Mesenchymal stem cell (in vitro differentiated cells and primary cell): ENCODE measurements at regions not wholly inside any gene's neighbourhood (a gene's known extent, or its start where the extent isn't known, plus 50 kb on each side); places are given as distances from the start of the nearest gene placed in this dataset.

ENCODE experiments used
- DNase-seq: peaks from one replicate; pipeline ENCODE4 v3.0.0-alpha.2; 2013
- H2AFZ ChIP-seq: one replicate; pipeline ENCODE4 v1.6.1; 2013; ENCODE audit warnings: low read depth, mild to moderate bottlenecking, control low read depth, inconsistent platforms, low read length, moderate library complexity
- H2AK5ac ChIP-seq: 2 replicates; pipeline ENCODE4 v1.6.1; 2013; ENCODE audit warnings: low read length, moderate library complexity, mild to moderate bottlenecking, inconsistent platforms; ENCODE audit not compliant: severe bottlenecking
- H2BK120ac ChIP-seq: one replicate; pipeline ENCODE4 v1.6.1; 2013; ENCODE audit warnings: low read depth, mild to moderate bottlenecking, inconsistent platforms, low read length, moderate library complexity
- H2BK12ac ChIP-seq, 2 experiments: one replicate each; pipeline ENCODE4 v1.6.1; 2013; ENCODE audit warnings: inconsistent platforms in 2 of 2, low read length in 2 of 2, mild to moderate bottlenecking in 2 of 2, moderate library complexity in 2 of 2, control low read depth in 1 of 2
- H2BK15ac ChIP-seq: one replicate; pipeline ENCODE4 v1.6.1; 2013; ENCODE audit warnings: mild to moderate bottlenecking, low read depth, inconsistent platforms; ENCODE audit not compliant: poor library complexity, severe bottlenecking
- H2BK5ac ChIP-seq: 2 replicates; pipeline ENCODE4 v1.6.1; 2013; ENCODE audit warnings: low read depth, mild to moderate bottlenecking, low read length, control low read depth, inconsistent platforms; ENCODE audit not compliant: poor library complexity, severe bottlenecking
- H3K14ac ChIP-seq, 2 experiments: one replicate each; pipeline ENCODE4 v1.6.1; 2013; ENCODE audit warnings: inconsistent platforms in 2 of 2, low read length in 2 of 2, control low read depth in 1 of 2, mild to moderate bottlenecking in 1 of 2, moderate library complexity in 1 of 2
- H3K18ac ChIP-seq, 2 experiments: one replicate each; pipeline ENCODE4 v1.6.1; 2013; ENCODE audit warnings: inconsistent platforms in 2 of 2, low read length in 2 of 2, control low read depth in 1 of 2, low read depth in 1 of 2, mild to moderate bottlenecking in 1 of 2
- H3K23ac ChIP-seq, 2 experiments: one replicate each; pipeline ENCODE4 v1.6.1; 2013; ENCODE audit warnings: inconsistent platforms in 2 of 2, low read length in 2 of 2, mild to moderate bottlenecking in 2 of 2, moderate library complexity in 2 of 2, control low read depth in 1 of 2
- H3K27ac ChIP-seq: 2 replicates; pipeline ENCODE4 v1.5.1; 2013; ENCODE audit warnings: mild to moderate bottlenecking, moderate library complexity, low read length, control low read depth, inconsistent platforms; ENCODE audit not compliant: poor library complexity, severe bottlenecking
- H3K27me3 ChIP-seq, 2 experiments: 2 replicates each; pipeline versions ENCODE4 v1.6.1 to v1.7.0; 2013; ENCODE audit warnings: low read length in 2 of 2, mild to moderate bottlenecking in 2 of 2, moderate library complexity in 2 of 2, control low read depth in 1 of 2, inconsistent platforms in 1 of 2; ENCODE audit not compliant: control insufficient read depth in 1 of 2, insufficient read depth in 1 of 2
- H3K36me3 ChIP-seq, 2 experiments: 2 replicates each; pipeline versions ENCODE4 v1.6.1 to v1.7.0; 2013; ENCODE audit warnings: low read length in 2 of 2, control low read depth in 1 of 2, inconsistent platforms in 1 of 2, low read depth in 1 of 2, mild to moderate bottlenecking in 1 of 2; ENCODE audit not compliant: insufficient read depth in 2 of 2, control insufficient read depth in 1 of 2
- H3K4ac ChIP-seq, 2 experiments: one replicate each; pipeline ENCODE4 v1.6.1; 2013; ENCODE audit warnings: inconsistent platforms in 2 of 2, low read length in 2 of 2, mild to moderate bottlenecking in 2 of 2, moderate library complexity in 2 of 2, control low read depth in 1 of 2, low read depth in 1 of 2
- H3K4me1 ChIP-seq: 2 replicates; pipeline ENCODE4 v1.6.1; 2013; ENCODE audit warnings: low read depth, low read length, control low read depth; ENCODE audit not compliant: control insufficient read depth, insufficient read depth
- H3K4me2 ChIP-seq: 2 replicates; pipeline ENCODE4 v1.6.1; 2013; ENCODE audit warnings: low read length, mild to moderate bottlenecking, inconsistent platforms; ENCODE audit not compliant: poor library complexity, severe bottlenecking
- H3K4me3 ChIP-seq, 2 experiments: 2 replicates each; pipeline versions ENCODE4 v1.5.1 to v1.7.0; 2013; ENCODE audit warnings: low read length in 2 of 2, mild to moderate bottlenecking in 2 of 2, control low read depth in 1 of 2, low read depth in 1 of 2; ENCODE audit not compliant: insufficient read depth in 1 of 2
- H3K79me1 ChIP-seq: replicated peaks from 2 replicates; pipeline ENCODE4 v1.6.1; 2013; ENCODE audit warnings: mild to moderate bottlenecking, control low read depth, low read length, inconsistent platforms; ENCODE audit not compliant: poor library complexity, severe bottlenecking
- H3K9ac ChIP-seq: 2 replicates; pipeline ENCODE4 v1.7.0; 2013; ENCODE audit warnings: mild to moderate bottlenecking, low read length, moderate library complexity
- H3K9me3 ChIP-seq: 2 replicates; pipeline ENCODE4 v1.7.0; 2013; ENCODE audit warnings: mild to moderate bottlenecking, low read length; ENCODE audit not compliant: control insufficient read depth
- H4K8ac ChIP-seq: one replicate; pipeline ENCODE4 v1.6.1; 2013; ENCODE audit warnings: inconsistent platforms, mild to moderate bottlenecking, low read length, moderate library complexity
- H4K91ac ChIP-seq: one replicate; pipeline ENCODE4 v1.6.1; 2013; ENCODE audit warnings: mild to moderate bottlenecking, low read length, inconsistent platforms
- WGBS: methylation state at CpG from one replicate; pipeline ENCODE4 v1.1.7; 2013; ENCODE audit warnings: mixed read lengths; 5-methylcytosine and 5-hydroxymethylcytosine counted together

DNA sequence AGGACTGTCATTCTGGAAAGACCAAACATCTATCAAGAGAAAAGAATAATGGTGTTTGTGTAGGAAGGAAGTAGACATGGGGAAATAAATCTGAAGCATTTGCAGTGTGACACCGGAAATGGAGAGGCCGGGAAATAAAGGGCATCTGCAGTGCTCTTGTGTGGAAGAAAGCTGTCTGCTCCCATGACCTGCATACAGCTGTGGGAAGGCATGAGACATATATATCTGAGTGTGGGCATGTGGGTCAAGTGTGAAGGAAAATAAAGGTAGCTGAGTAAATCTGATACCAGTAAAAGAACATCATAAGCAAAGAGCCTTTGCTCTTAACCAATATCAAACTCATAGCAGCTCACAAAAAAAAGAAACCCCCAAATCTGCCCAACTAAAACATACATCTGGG is 72.1 kb upstream of the OR5AK2 start:
- no peak overlapping the region for H3K27ac ChIP-seq
- H3K27me3 ChIP-seq, result no peaks in the 10 kb centered on the region
- no peak overlapping the region for H3K9ac ChIP-seq
- 48% methylated on average over 2 of the region's 2 CpGs for WGBS
- no peak overlapping the region for H4K91ac ChIP-seq
- DNase-seq, result no peak
- no peak overlapping the region for H3K23ac ChIP-seq
- no peak overlapping the region for H3K4me3 ChIP-seq
- H3K36me3 ChIP-seq, result no peaks in the 10 kb centered on the region
- H2BK5ac ChIP-seq, result no peak overlapping the region
- H3K4ac ChIP-seq, result no peak overlapping the region
- H3K4me2 ChIP-seq, result no peak overlapping the region
- H2BK120ac ChIP-seq, result no peak overlapping the region
- H3K9me3 ChIP-seq, result no peaks in the 10 kb centered on the region
- H4K8ac ChIP-seq, result no peak overlapping the region
- H3K4me1 ChIP-seq, result peaks cover 2% of the 10 kb centered on the region
- H3K18ac ChIP-seq, result no peak overlapping the region
- H2BK15ac ChIP-seq, result no peak overlapping the region
- no peaks in the 10 kb centered on the region for H3K79me1 ChIP-seq
- no peak overlapping the region for H3K14ac ChIP-seq
- H2AK5ac ChIP-seq, result no peak overlapping the region
- no peak overlapping the region for H2AFZ ChIP-seq
- H2BK12ac ChIP-seq, result no peak overlapping the region

DNA sequence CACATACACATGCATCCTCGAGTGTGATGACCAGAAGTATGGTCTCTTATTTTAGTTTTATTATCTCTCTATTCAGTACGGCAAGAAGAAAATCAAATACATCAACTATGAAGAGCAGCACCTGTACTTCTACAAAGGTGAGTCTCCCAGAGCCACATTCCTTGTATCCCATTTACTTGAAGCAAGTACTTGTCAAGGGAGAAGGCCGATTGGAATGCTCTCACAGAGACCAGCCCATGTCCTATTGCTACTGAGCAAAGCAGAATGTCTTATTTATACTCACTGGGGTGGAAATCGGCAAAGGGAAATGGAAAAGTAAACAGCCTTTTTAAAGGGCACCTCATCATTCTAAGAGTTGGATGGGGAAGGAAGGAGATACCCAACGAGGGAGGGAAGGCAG is 72.6 kb upstream of the OR5AK2 start:
- no peak for DNase-seq
- Histone ChIP-seq H3K27me3 (no peaks in the 10 kb centered on the region), H3K18ac (no peak overlapping the region), H2AK5ac (no peak overlapping the region), H3K27ac (no peak overlapping the region), H3K9ac (no peak overlapping the region), H2BK15ac (no peak overlapping the region), H2AFZ (no peak overlapping the region), H3K9me3 (no peaks in the 10 kb centered on the region), H3K14ac (no peak overlapping the region), H3K4me3 (no peak overlapping the region), H4K91ac (no peak overlapping the region), H2BK5ac (no peak overlapping the region), H3K4me1 (peaks cover 4% of the 10 kb centered on the region), H3K36me3 (no peaks in the 10 kb centered on the region), H2BK12ac (no peak overlapping the region), H3K4ac (no peak overlapping the region), H4K8ac (no peak overlapping the region), H3K4me2 (no peak overlapping the region), H3K23ac (no peak overlapping the region), H2BK120ac (no peak overlapping the region), H3K79me1 (no peaks in the 10 kb centered on the region)
- WGBS, result 38% methylated on average over 4 of the region's 5 CpGs

GRCh38 chr11:56911312-56911711 is 77.4 kb upstream of the OR5AK2 start:
- Histone ChIP-seq H3K9me3 (no peaks in the 10 kb centered on the region), H2AK5ac (no peak overlapping the region), H2AFZ (no peak overlapping the region), H3K79me1 (no peaks in the 10 kb centered on the region), H3K4me2 (peak overlapping the region; percentile 57), H3K23ac (no peak overlapping the region), H4K91ac (no peak overlapping the region), H3K4me3 (no peak overlapping the region), H3K14ac (no peak overlapping the region), H3K18ac (no peak overlapping the region), H3K9ac (no peak overlapping the region), H2BK120ac (no peak overlapping the region), H4K8ac (no peak overlapping the region), H2BK12ac (no peak overlapping the region), H3K27ac (peak overlapping the region; percentile 92), H3K27me3 (no peaks in the 10 kb centered on the region), H2BK15ac (no peak overlapping the region), H2BK5ac (peak overlapping the region; percentile 14), H3K36me3 (no peaks in the 10 kb centered on the region), H3K4me1 (peaks cover 6% of the 10 kb centered on the region), H3K4ac (no peak overlapping the region)
- 48% methylated on average over 4 of the region's 5 CpGs for WGBS
- no peak for DNase-seq

GRCh38 chr11:56910785-56911184 is 77.9 kb upstream of the OR5AK2 start:
- peak overlapping the region; percentile 92 for H3K27ac ChIP-seq

More at GRCh38 chr11:56910785-56911184, 77.9 kb upstream of the OR5AK2 start:
- no peak overlapping the region for H2BK12ac ChIP-seq
- H2AK5ac ChIP-seq, result no peak overlapping the region
- no peak overlapping the region for H2AFZ ChIP-seq
- no peaks in the 10 kb centered on the region for H3K36me3 ChIP-seq
- WGBS, result 77% methylated on average over 9 of the region's 9 CpGs
- no peaks in the 10 kb centered on the region for H3K79me1 ChIP-seq
- H2BK120ac ChIP-seq, result no peak overlapping the region
- no peak overlapping the region for H4K8ac ChIP-seq
- peaks cover 6% of the 10 kb centered on the region for H3K4me1 ChIP-seq
- no peak overlapping the region for H3K23ac ChIP-seq
- H3K18ac ChIP-seq, result no peak overlapping the region
- H2BK15ac ChIP-seq, result no peak overlapping the region
- no peak overlapping the region for H3K9ac ChIP-seq
- H3K9me3 ChIP-seq, result no peaks in the 10 kb centered on the region
- no peaks in the 10 kb centered on the region for H3K27me3 ChIP-seq
- no peak overlapping the region for H3K14ac ChIP-seq
- H2BK5ac ChIP-seq, result peak overlapping the region; percentile 14
- H3K4ac ChIP-seq, result no peak overlapping the region
- no peak overlapping the region for H3K4me3 ChIP-seq
- no peak for DNase-seq
- no peak overlapping the region for H4K91ac ChIP-seq
- H3K4me2 ChIP-seq, result peak overlapping the region; percentile 57
